Heart left ventricle (tissue), 13 donors: ENCODE measurements at regions not wholly inside any gene's neighbourhood (a gene's known extent, or its start where the extent isn't known, plus 50 kb on each side); places are given as distances from the start of the nearest gene placed in this dataset.

Experiments
- CTCF ChIP-seq, 12 donors: fragments of 200-600 bp; sonication (generic) in 4 of 12; IDR thresholded peaks; one replicate each; pipeline versions ENCODE4 v1.5.0 to v1.8.0; 2018 to 2022; ENCODE audit warnings: antibody characterized with exemption in 12 of 12, mild to moderate bottlenecking in 5 of 12
- POLR2A ChIP-seq, 2 donors: fragments of 450-650 bp; IDR thresholded peaks; one replicate each; pipeline ENCODE4 v1.6.1; 2017; ENCODE audit warnings: antibody characterized with exemption in 2 of 2, mild to moderate bottlenecking in 2 of 2, moderate library complexity in 2 of 2
- donor health status: ischemic (EF 13 %, LVEDD 7.1; RV severe dilation, severe dysfunction).
- donor health status: DM: no; HTN: yes; CAD: no.
- donor health status: DM: no; HTN: no; CAD: no.
- donor health status: ischemic (EF 25% LVEDD 6.9; RV normal size, moderate dysfunction).
- donor health status: ischemic (EF 25% LVEDD 5.7; RV mildly dilated, moderate dysfunction).
- donor health status: ischemic (EF 35%, LVEDD 5.7; RV mildly dilated, moderate dysfunction).
- donor health status: nonischemic (EF 11% LVEDD 7.7; RV severe dilation, severe dysfunction).
- donor health status: DM: yes; HTN: yes; CAD: no.
- donor health status: PGD.
- donor health status: ischemic (EF 29% LVEDD 5.4; RV normal size, mild dysfunction).
- donor health status: nonischemic (EF 23%, LVEDD 6.1; RV moderate dilation, normal function).

GRCh38 chr1:192741095-192741494 lies 67.7 kb upstream of the RGS2 start:
- TF ChIP-seq CTCF (IDR thresholded peaks at IDR 0.05) (no peak), POLR2A (IDR thresholded peaks at IDR 0.05) (no peak)
